SU-DHL-6 (cell line): ENCODE measurements at regions not wholly inside any gene's neighbourhood (a gene's known extent, or its start where the extent isn't known, plus 50 kb on each side); places are given as distances from the start of the nearest gene placed in this dataset.

Source experiments
- H2AFZ ChIP-seq: fragments of 200-600 bp; sonication (generic); 2 replicates; pipeline ENCODE4 v1.6.1; 2014; ENCODE audit warnings: low read depth, mild to moderate bottlenecking, moderate library complexity, mixed read lengths, antibody characterized with exemption, low read length; ENCODE audit not compliant: severe bottlenecking
- H3F3A ChIP-seq: fragments of 200-600 bp; shearing (Covaris generic); 2 replicates; pipeline ENCODE4 v1.6.0; 2016; ENCODE audit warnings: antibody characterized with exemption, mild to moderate bottlenecking; ENCODE audit not compliant: insufficient read depth
- H3K27ac ChIP-seq: fragments of 200-600 bp; sonication (generic); 2 replicates; pipeline ENCODE4 v1.5.1; 2016; ENCODE audit warnings: low read depth, mild to moderate bottlenecking, low read length, moderate library complexity, mixed read lengths
- H3K27me3 ChIP-seq: fragments of 200-600 bp; sonication (generic), shearing (Covaris generic); 2 replicates; pipeline ENCODE4 v1.6.0; 2014; ENCODE audit warnings: mild to moderate bottlenecking, low read length
- H3K36me3 ChIP-seq: fragments of 200-600 bp; sonication (generic); 2 replicates; pipeline ENCODE4 v1.6.1; 2014; ENCODE audit warnings: mild to moderate bottlenecking, low read length, mixed read lengths
- H3K4me2 ChIP-seq: fragments of 300-600, 200-600 bp; shearing (Covaris generic), sonication (generic); 2 replicates; pipeline ENCODE4 v1.6.0; 2014; ENCODE audit warnings: low read length, low read depth, mild to moderate bottlenecking; ENCODE audit not compliant: poor library complexity, severe bottlenecking
- H3K4me3 ChIP-seq: fragments of 200-600 bp; sonication (generic); 2 replicates; pipeline ENCODE4 v1.5.1; 2014; ENCODE audit warnings: antibody characterized with exemption, low read length, mild to moderate bottlenecking, mixed read lengths; ENCODE audit not compliant: insufficient read depth, poor library complexity, severe bottlenecking
- H3K79me2 ChIP-seq: fragments of 200-600 bp; sonication (generic); 2 replicates; pipeline ENCODE4 v1.6.1; 2014; ENCODE audit warnings: mild to moderate bottlenecking, low read length, moderate library complexity; ENCODE audit not compliant: insufficient read depth
- H3K9ac ChIP-seq: fragments of 200-600 bp; sonication (generic); 2 replicates; pipeline ENCODE4 v1.7.0; 2014; ENCODE audit warnings: mild to moderate bottlenecking, low read length
- H3K9me2 ChIP-seq: fragments of 200-600 bp; sonication (generic); replicated peaks from 2 replicates; pipeline ENCODE4 v1.6.1; 2014; ENCODE audit warnings: low read length; ENCODE audit not compliant: insufficient read depth
- H3K9me3 ChIP-seq: fragments of 200-600 bp; sonication (generic); 2 replicates; pipeline ENCODE4 v1.6.1; 2014; ENCODE audit warnings: low read length, mixed read lengths; ENCODE audit not compliant: insufficient read depth
- H4K20me1 ChIP-seq: fragments of 200-600 bp; sonication (generic); 2 replicates; pipeline ENCODE4 v1.6.1; 2014; ENCODE audit warnings: low read depth, mild to moderate bottlenecking, antibody characterized with exemption, low read length, moderate library complexity, mixed read lengths
- EZH2phosphoT487 ChIP-seq: fragments of 200-600 bp; sonication (generic), shearing (Covaris generic); conservative IDR thresholded peaks from 2 replicates; pipeline ENCODE4 v1.6.1; 2018; ENCODE audit warnings: mild to moderate bottlenecking, antibody characterized with exemption, low read length, moderate library complexity, mixed read lengths
- TF ChIP-seq, protein P1 (sequence below): fragments of 200-600 bp; sonication (generic); IDR thresholded peaks from one replicate; pipeline ENCODE4 v1.5.1; 2017; ENCODE audit warnings: antibody characterized with exemption, mild to moderate bottlenecking, low read length, moderate library complexity; ENCODE audit not compliant: insufficient read depth, poor library complexity, severe bottlenecking

GRCh38 chr6:121651420-121651819 lies 216.0 kb downstream of the GJA1 start:
- Histone ChIP-seq H3K27me3 (no peaks in the 10 kb centered on the region), H3F3A (no peaks in the 10 kb centered on the region), H3K36me3 (no peaks in the 10 kb centered on the region), H3K9ac (no peak overlapping the region), H3K79me2 (no peaks in the 10 kb centered on the region), H3K4me3 (no peak overlapping the region), H3K9me3 (no peaks in the 10 kb centered on the region), H2AFZ (no peak overlapping the region), H3K27ac (no peak overlapping the region), H4K20me1 (no peaks in the 10 kb centered on the region), H3K4me2 (no peak overlapping the region), H3K9me2 (no peaks in the 10 kb centered on the region)
- no peak for TF ChIP-seq EZH2phosphoT487
- TF ChIP-seq, protein P1, sequence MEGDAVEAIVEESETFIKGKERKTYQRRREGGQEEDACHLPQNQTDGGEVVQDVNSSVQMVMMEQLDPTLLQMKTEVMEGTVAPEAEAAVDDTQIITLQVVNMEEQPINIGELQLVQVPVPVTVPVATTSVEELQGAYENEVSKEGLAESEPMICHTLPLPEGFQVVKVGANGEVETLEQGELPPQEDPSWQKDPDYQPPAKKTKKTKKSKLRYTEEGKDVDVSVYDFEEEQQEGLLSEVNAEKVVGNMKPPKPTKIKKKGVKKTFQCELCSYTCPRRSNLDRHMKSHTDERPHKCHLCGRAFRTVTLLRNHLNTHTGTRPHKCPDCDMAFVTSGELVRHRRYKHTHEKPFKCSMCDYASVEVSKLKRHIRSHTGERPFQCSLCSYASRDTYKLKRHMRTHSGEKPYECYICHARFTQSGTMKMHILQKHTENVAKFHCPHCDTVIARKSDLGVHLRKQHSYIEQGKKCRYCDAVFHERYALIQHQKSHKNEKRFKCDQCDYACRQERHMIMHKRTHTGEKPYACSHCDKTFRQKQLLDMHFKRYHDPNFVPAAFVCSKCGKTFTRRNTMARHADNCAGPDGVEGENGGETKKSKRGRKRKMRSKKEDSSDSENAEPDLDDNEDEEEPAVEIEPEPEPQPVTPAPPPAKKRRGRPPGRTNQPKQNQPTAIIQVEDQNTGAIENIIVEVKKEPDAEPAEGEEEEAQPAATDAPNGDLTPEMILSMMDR, result no peak

GRCh38 chr6:121652223-121652622 lies 216.8 kb downstream of the GJA1 start:
- no peak overlapping the region for H2AFZ ChIP-seq

DNA sequence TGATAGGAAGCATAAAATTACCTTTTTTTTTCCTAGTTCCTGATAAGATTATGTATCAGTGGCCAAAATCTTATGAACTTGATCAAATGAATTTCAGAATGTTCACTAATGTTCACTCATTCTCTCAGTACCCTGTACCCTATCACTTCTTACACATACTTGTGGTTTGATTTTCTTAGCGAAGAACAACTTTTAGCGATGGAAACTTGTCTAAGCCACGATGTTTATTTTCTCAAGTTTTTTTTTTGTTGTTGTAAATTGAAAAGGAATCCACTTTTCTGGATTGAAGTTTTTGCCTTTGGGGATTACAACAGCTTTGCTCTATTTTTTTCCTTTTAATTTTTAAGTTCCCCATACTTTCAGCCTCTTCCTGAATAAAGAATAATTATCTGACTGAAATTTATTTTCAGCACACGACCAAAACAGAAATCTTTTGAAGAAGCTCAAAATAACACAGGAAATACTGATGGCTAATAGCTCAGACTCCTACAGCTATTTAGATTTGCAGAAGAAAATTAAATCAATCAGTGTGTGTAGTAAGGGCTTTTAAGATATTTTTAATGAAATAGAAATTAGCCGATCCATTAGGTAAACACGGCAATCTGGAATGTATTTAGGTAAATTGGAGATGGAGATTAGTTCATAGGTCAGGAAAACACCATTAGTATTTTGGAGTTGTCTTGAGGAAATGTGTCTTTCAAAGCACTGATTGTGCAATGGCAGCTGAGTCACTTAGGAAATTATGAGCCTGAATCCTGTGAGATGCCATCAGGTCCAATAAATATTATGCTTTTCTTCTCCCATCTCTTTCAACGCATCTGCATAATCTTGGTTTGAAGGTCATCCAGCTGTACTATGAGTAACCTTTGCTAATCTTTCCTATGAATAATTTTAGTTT lies 217.5 kb downstream of the GJA1 start:
- Histone ChIP-seq H3K9me2 (no peaks in the 10 kb centered on the region), H3K36me3 (no peaks in the 10 kb centered on the region), H2AFZ (no peak overlapping the region), H3K4me3 (no peak overlapping the region), H3F3A (no peaks in the 10 kb centered on the region), H3K4me2 (no peak overlapping the region), H3K27me3 (no peaks in the 10 kb centered on the region), H3K79me2 (no peaks in the 10 kb centered on the region), H4K20me1 (no peaks in the 10 kb centered on the region), H3K9ac (no peak overlapping the region), H3K9me3 (no peaks in the 10 kb centered on the region), H3K27ac (no peak overlapping the region)
- TF ChIP-seq EZH2phosphoT487, result no peak
- TF ChIP-seq, protein P1, result no peak

More at GRCh38 chr6:121652223-121652622, 216.8 kb downstream of the GJA1 start:
- no peaks in the 10 kb centered on the region for H3F3A ChIP-seq
- H3K27me3 ChIP-seq, result no peaks in the 10 kb centered on the region
- H3K4me2 ChIP-seq, result no peak overlapping the region
- H3K27ac ChIP-seq, result no peak overlapping the region
- no peaks in the 10 kb centered on the region for H3K9me2 ChIP-seq
- no peak overlapping the region for H3K4me3 ChIP-seq
- H3K79me2 ChIP-seq, result no peaks in the 10 kb centered on the region
- no peaks in the 10 kb centered on the region for H3K36me3 ChIP-seq
- no peaks in the 10 kb centered on the region for H4K20me1 ChIP-seq
- H3K9ac ChIP-seq, result no peak overlapping the region
- no peaks in the 10 kb centered on the region for H3K9me3 ChIP-seq
- TF ChIP-seq, protein P1, result no peak
- TF ChIP-seq EZH2phosphoT487, result no peak
